ENCODE measurements at regions not wholly inside any gene's neighbourhood (a gene's known extent, or its start where the extent isn't known, plus 50 kb on each side); places are given as distances from the start of the nearest gene placed in this dataset.

- ATAC-seq (ENCODE audit: insufficient read depth, low FRiP score) (no peak), DNase-seq (no peak)
- 55 to 72% methylated on average over 2 of the region's 2 CpGs for WGBS, 2 donors
These were observed 697.4 kb downstream of the TRAM1L1 start for GRCh38 chr4:116387937-116388474.

GRCh38 chr4:116386856-116387255, 698.5 kb downstream of the TRAM1L1 start:
- H3K27me3 ChIP-seq (ENCODE audit: control insufficient read depth in 3 of 3, insufficient read depth in 3 of 3, low read length in 2 of 3), result no peaks in the 10 kb centered on the region
- no peaks in the 10 kb centered on the region for H3K36me3 ChIP-seq (ENCODE audit: control insufficient read depth in 4 of 4, insufficient read depth in 4 of 4, low read length in 4 of 4)
- no peak for TF ChIP-seq CTCF (IDR thresholded peaks at IDR 0.05; ENCODE audit: control extremely low read depth, extremely low read depth)
- no peak overlapping the region for H3K4me3 ChIP-seq
- DNase-seq (no peak), ATAC-seq (ENCODE audit: insufficient read depth, low FRiP score) (no peak)
- H3K9me3 ChIP-seq (ENCODE audit: control insufficient read depth in 4 of 4, insufficient read depth in 3 of 4, low read length in 3 of 4), result no peaks in the 10 kb centered on the region
- 68 to 70% methylated on average over 1 of the region's 1 CpG for WGBS, 2 donors
- H3K4me1 ChIP-seq (ENCODE audit: control insufficient read depth in 5 of 5, insufficient read depth in 5 of 5, low read length in 5 of 5), result no peaks in the 10 kb centered on the region
- no peak overlapping the region for H3K27ac ChIP-seq (ENCODE audit: low read depth in 1 of 2, low read length in 1 of 2)
- no peak overlapping the region for H3K9ac ChIP-seq (ENCODE audit: insufficient read depth in 1 of 2, low read length in 2 of 2)

More at GRCh38 chr4:116387937-116388474, 697.4 kb downstream of the TRAM1L1 start:
- Histone ChIP-seq H3K9ac (ENCODE audit: insufficient read depth in 1 of 2, low read length in 2 of 2) (no peak overlapping the region), H3K4me3 (no peak overlapping the region), H3K9me3 (ENCODE audit: control insufficient read depth in 4 of 4, insufficient read depth in 3 of 4, low read length in 3 of 4) (no peaks in the 10 kb centered on the region), H3K27me3 (ENCODE audit: control insufficient read depth in 3 of 3, insufficient read depth in 3 of 3, low read length in 2 of 3) (no peaks in the 10 kb centered on the region), H3K4me1 (ENCODE audit: control insufficient read depth in 5 of 5, insufficient read depth in 5 of 5, low read length in 5 of 5) (no peaks in the 10 kb centered on the region), H3K36me3 (ENCODE audit: control insufficient read depth in 4 of 4, insufficient read depth in 4 of 4, low read length in 4 of 4) (no peaks in the 10 kb centered on the region), H3K27ac (ENCODE audit: low read depth in 1 of 2, low read length in 1 of 2) (no peak overlapping the region)
- TF ChIP-seq CTCF (IDR thresholded peaks at IDR 0.05; ENCODE audit: control extremely low read depth, extremely low read depth), result no peak

- DNase-seq (no peak), ATAC-seq (ENCODE audit: insufficient read depth, low FRiP score) (no peak)
- no peak for TF ChIP-seq CTCF (IDR thresholded peaks at IDR 0.05; ENCODE audit: control extremely low read depth, extremely low read depth)
- H3K9ac ChIP-seq (ENCODE audit: insufficient read depth in 1 of 2, low read length in 2 of 2), result no peak overlapping the region
- no peaks in the 10 kb centered on the region for H3K36me3 ChIP-seq (ENCODE audit: control insufficient read depth in 4 of 4, insufficient read depth in 4 of 4, low read length in 4 of 4)
- H3K27ac ChIP-seq (ENCODE audit: low read depth in 1 of 2, low read length in 1 of 2), result no peak overlapping the region
- H3K4me1 ChIP-seq (ENCODE audit: control insufficient read depth in 5 of 5, insufficient read depth in 5 of 5, low read length in 5 of 5), result no peaks in the 10 kb centered on the region
- WGBS, 2 donors, result 84 to 91% methylated on average over 6 of the region's 6 CpGs
- no peaks in the 10 kb centered on the region for H3K27me3 ChIP-seq (ENCODE audit: control insufficient read depth in 3 of 3, insufficient read depth in 3 of 3, low read length in 2 of 3)
- no peaks in the 10 kb centered on the region for H3K9me3 ChIP-seq (ENCODE audit: control insufficient read depth in 4 of 4, insufficient read depth in 3 of 4, low read length in 3 of 4)
- no peak overlapping the region for H3K4me3 ChIP-seq
These were observed 699.8 kb downstream of the TRAM1L1 start for GRCh38 chr4:116385583-116385982.

- no peak overlapping the region for H3K9ac ChIP-seq (ENCODE audit: insufficient read depth in 1 of 2, low read length in 2 of 2)
- no peak for DNase-seq
- WGBS, 2 donors, result 74 to 77% methylated on average over 3 of the region's 3 CpGs
These were observed 710.6 kb downstream of the TRAM1L1 start for GRCh38 chr4:116374815-116375214.

More at GRCh38 chr4:116374815-116375214, 710.6 kb downstream of the TRAM1L1 start:
- H3K36me3 ChIP-seq (ENCODE audit: control insufficient read depth in 4 of 4, insufficient read depth in 4 of 4, low read length in 4 of 4), result no peaks in the 10 kb centered on the region
- H3K9me3 ChIP-seq (ENCODE audit: control insufficient read depth in 4 of 4, insufficient read depth in 3 of 4, low read length in 3 of 4), result no peaks in the 10 kb centered on the region
- ATAC-seq (ENCODE audit: insufficient read depth, low FRiP score), result no peak
- no peaks in the 10 kb centered on the region for H3K27me3 ChIP-seq (ENCODE audit: control insufficient read depth in 3 of 3, insufficient read depth in 3 of 3, low read length in 2 of 3)
- no peaks in the 10 kb centered on the region for H3K4me1 ChIP-seq (ENCODE audit: control insufficient read depth in 5 of 5, insufficient read depth in 5 of 5, low read length in 5 of 5)
- no peak overlapping the region for H3K4me3 ChIP-seq
- no peak overlapping the region for H3K27ac ChIP-seq (ENCODE audit: low read depth in 1 of 2, low read length in 1 of 2)
- TF ChIP-seq CTCF (IDR thresholded peaks at IDR 0.05; ENCODE audit: control extremely low read depth, extremely low read depth), result no peak

Measured in lung (tissue), 11 donors.